ENCODE measurements at regions not wholly inside any gene's neighbourhood (a gene's known extent, or its start where the extent isn't known, plus 50 kb on each side); places are given as distances from the start of the nearest gene placed in this dataset.

- no peak for DNase-seq (ENCODE audit: low read depth)
Observed at GRCh38 chr9:673264-673965, 168.1 kb upstream of the DMRT1 start.

GRCh38 chr9:673966-674526 is 167.5 kb upstream of the DMRT1 start:
- no peak for DNase-seq (ENCODE audit: low read depth)

- no peak for DNase-seq (ENCODE audit: low read depth)
Observed at GRCh38 chr9:675697-676370, 165.7 kb upstream of the DMRT1 start.

- no peak for DNase-seq (ENCODE audit: low read depth)
Observed at GRCh38 chr9:676780-677438, 164.6 kb upstream of the DMRT1 start.

- no peak for DNase-seq (ENCODE audit: low read depth)
Observed at GRCh38 chr9:677461-678097, 163.9 kb upstream of the DMRT1 start.

- DNase-seq (ENCODE audit: low read depth), result no peak
Observed at GRCh38 chr9:678897-679296, 162.6 kb upstream of the DMRT1 start.

GRCh38 chr9:679462-679861 is 162.0 kb upstream of the DMRT1 start:
- no peak for DNase-seq (ENCODE audit: low read depth)

- DNase-seq (ENCODE audit: low read depth), result no peak
Observed at GRCh38 chr9:680106-680505, 161.4 kb upstream of the DMRT1 start.

- no peak for DNase-seq (ENCODE audit: low read depth)
Observed at GRCh38 chr9:682633-683508, 158.6 kb upstream of the DMRT1 start.

GRCh38 chr9:683509-684021 is 157.9 kb upstream of the DMRT1 start:
- DNase-seq (ENCODE audit: low read depth), result no peak

- DNase-seq (ENCODE audit: low read depth), result no peak
Observed at GRCh38 chr9:684054-684890, 157.2 kb upstream of the DMRT1 start.

- DNase-seq (ENCODE audit: low read depth), result no peak
Observed at GRCh38 chr9:684941-685340, 156.6 kb upstream of the DMRT1 start.

GRCh38 chr9:686321-686813 is 155.1 kb upstream of the DMRT1 start:
- no peak for DNase-seq (ENCODE audit: low read depth)

GRCh38 chr9:687034-687785 is 154.3 kb upstream of the DMRT1 start:
- no peak for DNase-seq (ENCODE audit: low read depth)

- DNase-seq (ENCODE audit: low read depth), result no peak
Observed at GRCh38 chr9:687994-688393, 153.5 kb upstream of the DMRT1 start.

GRCh38 chr9:690517-691111 is 150.9 kb upstream of the DMRT1 start:
- DNase-seq (ENCODE audit: low read depth), result no peak

GRCh38 chr9:691825-692400 is 149.6 kb upstream of the DMRT1 start:
- DNase-seq (ENCODE audit: low read depth), result no peak

- no peak for DNase-seq (ENCODE audit: low read depth)
Observed at GRCh38 chr9:692636-693129, 148.8 kb upstream of the DMRT1 start.
